GM12872 (cell line): ENCODE measurements at regions not wholly inside any gene's neighbourhood (a gene's known extent, or its start where the extent isn't known, plus 50 kb on each side); places are given as distances from the start of the nearest gene placed in this dataset.

Source experiments
- CTCF ChIP-seq: IDR thresholded peaks from 3 replicates; pipeline ENCODE4 v1.5.1; 2011; ENCODE audit warnings: low read depth, mild to moderate bottlenecking, low read length, moderate library complexity; ENCODE audit not compliant: insufficient read depth

DNA sequence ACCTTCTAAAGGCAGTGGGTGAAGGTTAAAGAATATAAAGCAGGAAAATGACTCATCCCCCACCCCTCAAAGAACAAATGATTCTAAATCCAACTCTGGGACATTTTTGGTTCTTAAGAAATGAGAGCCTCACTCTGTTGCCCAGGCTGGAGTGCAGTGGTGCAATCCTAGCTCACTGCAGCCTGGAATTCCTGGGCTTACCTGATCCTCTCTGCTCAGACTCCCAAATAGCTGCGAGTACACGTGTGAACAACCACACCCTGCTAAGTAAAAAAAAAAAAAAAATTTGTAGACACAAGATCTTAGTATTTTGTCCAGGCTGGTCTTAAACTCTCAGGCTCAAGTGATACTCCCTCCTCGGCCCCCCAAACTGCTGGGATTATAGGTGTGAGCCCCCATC, 298.8 kb upstream of the MAF start:
- TF ChIP-seq CTCF: no peak

- TF ChIP-seq CTCF: no peak
Measured at GRCh38 chr16:79898703-79899102, 298.2 kb upstream of the MAF start.

GRCh38 chr16:79897453-79898146, 297.1 kb upstream of the MAF start:
- TF ChIP-seq CTCF: no peak

DNA sequence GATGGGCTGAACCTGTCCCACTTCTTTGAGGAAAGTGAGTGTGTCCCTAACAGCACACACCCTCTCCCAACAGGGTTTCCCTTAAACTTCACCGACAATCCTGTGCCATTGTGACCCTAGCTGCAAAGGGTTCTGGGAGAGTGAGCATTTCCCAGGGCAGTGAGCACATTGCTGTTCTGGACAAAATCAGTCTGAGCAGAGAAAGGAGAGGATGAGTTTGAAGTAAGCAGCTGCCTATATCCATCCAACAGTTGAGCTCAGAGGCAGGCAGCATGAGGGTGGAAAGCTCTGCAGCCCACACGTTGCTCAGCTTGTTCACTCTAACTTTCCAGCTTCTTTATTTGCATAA, 296.5 kb upstream of the MAF start:
- TF ChIP-seq CTCF: no peak

DNA sequence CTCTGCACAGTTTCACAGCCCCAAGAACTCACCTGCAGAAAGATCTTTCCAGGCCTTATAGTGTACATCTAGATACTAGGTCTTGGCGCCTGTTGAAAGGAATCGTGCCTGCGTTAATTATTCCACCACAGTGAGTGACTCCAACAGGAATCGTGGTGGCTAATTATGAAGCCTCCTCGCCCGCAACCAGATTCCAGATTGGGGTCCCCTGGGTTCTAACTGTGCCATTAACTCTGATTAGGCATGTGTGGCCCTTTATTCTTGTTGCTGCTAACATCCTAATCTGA, 295.3 kb upstream of the MAF start:
- no peak for TF ChIP-seq CTCF

DNA sequence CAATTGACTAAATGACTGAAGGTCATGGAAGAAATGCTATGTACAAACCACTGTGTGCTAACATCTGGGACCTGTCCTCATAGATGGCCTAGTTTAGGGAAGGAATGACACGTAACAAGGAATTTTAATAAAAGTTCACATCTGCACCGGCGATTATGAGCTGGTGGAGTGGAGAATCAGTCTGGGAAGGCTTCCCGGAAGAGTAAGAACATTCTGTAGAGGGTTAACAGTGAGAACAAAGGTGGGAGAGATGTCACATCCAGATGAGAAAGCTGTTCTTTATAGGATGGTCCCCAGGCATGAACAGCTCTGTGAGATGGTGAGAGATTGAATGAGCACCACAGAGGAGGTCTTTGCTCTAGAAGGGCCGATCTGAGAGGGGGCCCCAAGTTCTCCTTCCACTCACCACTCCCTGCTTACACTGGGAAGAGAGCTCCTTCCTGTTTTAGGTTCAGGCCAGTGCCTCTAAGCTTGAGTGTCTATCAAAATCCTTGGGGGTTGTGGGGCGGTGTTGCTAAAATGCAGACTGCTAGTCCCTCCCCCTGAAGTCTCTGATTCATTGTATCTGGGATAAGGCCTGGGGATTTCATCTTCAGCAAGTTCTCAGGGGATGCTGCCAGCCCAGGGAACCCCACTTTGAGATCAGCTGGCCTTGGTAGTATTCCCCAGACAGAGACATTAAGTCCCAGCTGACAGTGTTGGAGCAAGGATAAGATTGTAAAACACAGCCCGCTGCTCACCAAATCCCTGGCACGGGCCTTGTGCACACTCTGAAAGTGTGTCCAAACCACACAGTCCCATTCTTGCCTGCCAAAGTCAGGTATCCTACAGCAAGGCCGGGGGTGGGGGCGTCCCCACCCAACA, 294.7 kb upstream of the MAF start:
- TF ChIP-seq CTCF: no peak

DNA sequence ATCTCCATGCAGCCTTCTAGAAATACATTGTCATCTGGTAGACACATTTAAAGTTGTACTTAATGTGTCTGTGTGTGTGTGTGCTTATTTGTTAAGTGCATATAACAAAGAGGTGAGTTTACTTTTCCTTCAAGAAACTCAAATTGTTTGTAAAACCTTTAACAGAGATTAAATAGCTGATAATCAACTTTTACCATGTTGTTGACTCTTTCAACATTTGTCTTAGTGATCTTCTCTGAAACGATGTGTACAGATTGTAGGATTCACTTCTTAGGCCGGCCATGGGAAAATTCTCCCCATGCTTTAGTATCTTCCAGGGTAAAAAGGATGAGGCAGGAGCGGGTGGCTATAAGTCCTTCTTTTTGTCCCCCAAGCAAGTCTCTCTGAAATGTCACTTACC, 292.9 kb upstream of the MAF start:
- TF ChIP-seq CTCF: no peak
